ENCODE measurements at regions not wholly inside any gene's neighbourhood (a gene's known extent, or its start where the extent isn't known, plus 50 kb on each side); places are given as distances from the start of the nearest gene placed in this dataset.

DNA sequence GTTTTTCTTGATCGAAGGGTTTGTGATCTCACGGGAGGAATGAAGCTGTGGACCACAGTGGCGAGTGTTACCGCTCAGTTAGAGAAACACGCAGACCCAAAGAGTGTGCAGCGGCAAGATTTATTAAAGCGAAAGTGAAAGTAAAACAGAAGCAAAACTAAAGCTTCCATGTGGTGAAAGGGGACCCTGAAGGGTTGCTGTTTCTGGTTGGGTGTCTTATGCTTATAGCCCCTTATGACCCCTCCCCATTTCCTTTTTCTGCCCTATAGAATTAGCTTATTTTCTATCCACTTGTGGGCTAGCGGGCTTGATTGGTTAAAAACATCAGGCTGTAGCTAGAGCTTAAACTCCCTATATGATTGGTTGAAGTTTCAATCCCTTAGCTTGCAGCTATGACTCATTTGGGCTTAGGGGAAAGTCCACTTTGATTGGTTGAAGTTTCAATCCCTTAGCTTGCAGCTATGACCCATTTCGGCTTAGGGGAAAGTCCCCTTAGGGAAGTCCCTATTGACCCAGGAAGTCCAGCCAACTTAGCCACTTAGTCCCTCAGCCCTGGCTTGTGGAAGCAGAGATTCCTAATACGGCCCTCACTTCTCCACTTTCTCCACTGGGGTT lies 171.2 kb upstream of the NWD2 start:
- TF ChIP-seq, protein P1, sequence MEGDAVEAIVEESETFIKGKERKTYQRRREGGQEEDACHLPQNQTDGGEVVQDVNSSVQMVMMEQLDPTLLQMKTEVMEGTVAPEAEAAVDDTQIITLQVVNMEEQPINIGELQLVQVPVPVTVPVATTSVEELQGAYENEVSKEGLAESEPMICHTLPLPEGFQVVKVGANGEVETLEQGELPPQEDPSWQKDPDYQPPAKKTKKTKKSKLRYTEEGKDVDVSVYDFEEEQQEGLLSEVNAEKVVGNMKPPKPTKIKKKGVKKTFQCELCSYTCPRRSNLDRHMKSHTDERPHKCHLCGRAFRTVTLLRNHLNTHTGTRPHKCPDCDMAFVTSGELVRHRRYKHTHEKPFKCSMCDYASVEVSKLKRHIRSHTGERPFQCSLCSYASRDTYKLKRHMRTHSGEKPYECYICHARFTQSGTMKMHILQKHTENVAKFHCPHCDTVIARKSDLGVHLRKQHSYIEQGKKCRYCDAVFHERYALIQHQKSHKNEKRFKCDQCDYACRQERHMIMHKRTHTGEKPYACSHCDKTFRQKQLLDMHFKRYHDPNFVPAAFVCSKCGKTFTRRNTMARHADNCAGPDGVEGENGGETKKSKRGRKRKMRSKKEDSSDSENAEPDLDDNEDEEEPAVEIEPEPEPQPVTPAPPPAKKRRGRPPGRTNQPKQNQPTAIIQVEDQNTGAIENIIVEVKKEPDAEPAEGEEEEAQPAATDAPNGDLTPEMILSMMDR (IDR thresholded peaks at IDR 0.05; ENCODE audit: unreplicated experiment), result no peak
- Mint-ChIP-seq H3K4me3 (ENCODE audit: unreplicated experiment) (no peak overlapping the region), H3K4me1 (ENCODE audit: unreplicated experiment) (no peaks in the 10 kb centered on the region), H3K9me3 (ENCODE audit: unreplicated experiment) (no peaks in the 10 kb centered on the region), H3K27me3 (ENCODE audit: unreplicated experiment) (no peaks in the 10 kb centered on the region), H3K27ac (ENCODE audit: unreplicated experiment) (no peak overlapping the region), H3K36me3 (ENCODE audit: low read depth, unreplicated experiment) (no peaks in the 10 kb centered on the region)
- no peak for DNase-seq (ENCODE audit: low spot score)

DNA sequence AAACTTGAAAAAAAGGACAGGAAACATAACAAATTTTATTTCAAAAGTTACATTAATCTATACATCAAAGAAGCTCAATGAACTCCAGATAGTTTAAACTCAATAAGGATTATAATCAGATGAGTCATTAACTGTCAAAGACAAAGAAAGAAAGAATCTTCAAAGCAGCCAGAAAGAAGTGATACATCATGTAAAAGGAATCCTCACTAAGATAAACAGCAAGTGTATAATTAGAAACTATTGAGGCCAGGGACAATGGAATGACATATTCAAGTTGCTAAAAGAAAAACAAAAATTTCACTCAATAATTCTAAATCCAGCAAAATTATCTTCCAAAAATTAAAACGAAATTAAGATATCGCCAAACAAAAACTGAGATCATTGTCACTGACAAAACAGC lies 161.6 kb upstream of the NWD2 start:
- Mint-ChIP-seq H3K9me3 (ENCODE audit: unreplicated experiment) (no peaks in the 10 kb centered on the region), H3K4me1 (ENCODE audit: unreplicated experiment) (no peaks in the 10 kb centered on the region), H3K27ac (ENCODE audit: unreplicated experiment) (no peak overlapping the region), H3K36me3 (ENCODE audit: low read depth, unreplicated experiment) (no peaks in the 10 kb centered on the region), H3K27me3 (ENCODE audit: unreplicated experiment) (no peaks in the 10 kb centered on the region), H3K4me3 (ENCODE audit: unreplicated experiment) (no peak overlapping the region)
- DNase-seq (ENCODE audit: low spot score), result no peak
- TF ChIP-seq, protein P1 (IDR thresholded peaks at IDR 0.05; ENCODE audit: unreplicated experiment), result no peak

DNA sequence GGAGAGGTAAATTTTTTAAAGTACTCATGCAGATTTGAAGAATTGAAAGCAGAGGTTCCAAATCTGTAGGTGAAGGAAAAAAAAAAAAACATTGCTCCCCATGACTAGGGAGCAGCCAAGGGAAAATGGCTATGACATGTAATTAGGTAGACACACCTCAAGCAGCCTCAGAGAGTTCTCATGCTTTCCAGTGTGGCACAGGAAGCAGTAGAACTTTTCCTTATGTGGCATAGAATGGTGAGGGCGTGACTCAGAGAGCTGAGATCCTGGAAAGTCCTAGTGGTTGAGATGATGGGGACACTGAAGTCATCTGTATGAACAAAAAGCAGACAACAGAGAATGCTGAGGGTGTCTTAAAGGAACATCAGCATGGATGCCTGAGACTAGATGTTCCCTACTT lies 148.6 kb upstream of the NWD2 start:
- Mint-ChIP-seq H3K27me3 (ENCODE audit: unreplicated experiment) (no peaks in the 10 kb centered on the region), H3K27ac (ENCODE audit: unreplicated experiment) (no peak overlapping the region), H3K9me3 (ENCODE audit: unreplicated experiment) (no peaks in the 10 kb centered on the region), H3K4me3 (ENCODE audit: unreplicated experiment) (no peak overlapping the region), H3K4me1 (ENCODE audit: unreplicated experiment) (peaks cover 23% of the 10 kb centered on the region), H3K36me3 (ENCODE audit: low read depth, unreplicated experiment) (no peaks in the 10 kb centered on the region)
- DNase-seq (ENCODE audit: low spot score), result no peak
- TF ChIP-seq, protein P1 (IDR thresholded peaks at IDR 0.05; ENCODE audit: unreplicated experiment), result no peak

DNA sequence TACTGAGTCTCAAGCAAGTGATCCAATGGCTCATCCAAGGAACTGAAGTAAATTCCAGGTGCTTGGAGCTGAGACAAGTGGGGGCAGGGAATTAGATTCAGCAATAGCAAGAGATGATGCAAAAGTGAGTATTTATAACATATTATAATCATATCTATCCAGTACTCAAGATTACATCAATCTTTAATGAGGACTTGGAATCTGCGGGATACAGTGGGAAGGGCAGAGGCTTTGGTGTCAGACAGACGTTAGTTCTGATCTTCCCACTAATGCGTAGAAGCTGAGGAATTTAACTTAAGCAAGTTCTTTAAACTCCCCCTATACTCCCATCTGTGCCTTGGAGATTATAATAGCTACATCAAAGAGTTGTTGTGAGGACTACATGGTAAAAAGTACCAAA lies 143.4 kb upstream of the NWD2 start:
- Mint-ChIP-seq H3K27me3 (ENCODE audit: unreplicated experiment) (no peaks in the 10 kb centered on the region), H3K36me3 (ENCODE audit: low read depth, unreplicated experiment) (no peaks in the 10 kb centered on the region), H3K9me3 (ENCODE audit: unreplicated experiment) (no peaks in the 10 kb centered on the region), H3K27ac (ENCODE audit: unreplicated experiment) (no peak overlapping the region), H3K4me1 (ENCODE audit: unreplicated experiment) (peaks cover 23% of the 10 kb centered on the region), H3K4me3 (ENCODE audit: unreplicated experiment) (no peak overlapping the region)
- DNase-seq (ENCODE audit: low spot score), result no peak
- TF ChIP-seq, protein P1 (IDR thresholded peaks at IDR 0.05; ENCODE audit: unreplicated experiment), result no peak

DNA sequence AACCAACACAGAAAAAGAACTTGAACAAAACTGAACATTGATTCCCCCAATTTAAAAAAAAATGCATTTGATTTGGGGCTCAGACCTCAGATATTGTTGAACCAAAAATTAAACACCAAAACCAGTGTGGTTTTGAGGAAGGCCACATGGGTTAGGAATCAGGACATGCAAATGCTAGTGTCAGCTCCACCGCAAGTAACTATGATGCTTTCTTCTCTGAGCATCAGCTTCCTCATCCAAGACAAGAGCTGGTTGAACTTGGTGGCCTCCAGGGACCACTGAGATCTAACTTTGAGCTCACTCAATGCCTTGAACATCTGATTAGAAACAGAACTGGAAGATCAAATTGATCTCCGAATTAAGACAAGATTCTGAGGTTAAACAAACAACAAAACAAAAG lies 142.9 kb upstream of the NWD2 start:
- no peaks in the 10 kb centered on the region for H3K9me3 Mint-ChIP-seq (ENCODE audit: unreplicated experiment)
- peaks cover 23% of the 10 kb centered on the region for H3K4me1 Mint-ChIP-seq (ENCODE audit: unreplicated experiment)
- no peaks in the 10 kb centered on the region for H3K27me3 Mint-ChIP-seq (ENCODE audit: unreplicated experiment)
- H3K4me3 Mint-ChIP-seq (ENCODE audit: unreplicated experiment), result no peak overlapping the region
- H3K27ac Mint-ChIP-seq (ENCODE audit: unreplicated experiment), result no peak overlapping the region
- TF ChIP-seq, protein P1 (IDR thresholded peaks at IDR 0.05; ENCODE audit: unreplicated experiment), result no peak
- DNase-seq (ENCODE audit: low spot score), result no peak
- no peaks in the 10 kb centered on the region for H3K36me3 Mint-ChIP-seq (ENCODE audit: low read depth, unreplicated experiment)
